NB4 (cell line): ENCODE measurements at regions not wholly inside any gene's neighbourhood (a gene's known extent, or its start where the extent isn't known, plus 50 kb on each side); places are given as distances from the start of the nearest gene placed in this dataset.

ENCODE experiments used
- MYC ChIP-seq: IDR thresholded peaks from 2 replicates; pipeline ENCODE4 v1.6.1; 2011; ENCODE audit warnings: low read depth, low read length
- TF ChIP-seq, protein P1 (sequence below): IDR thresholded peaks from one replicate; pipeline ENCODE4 v1.5.1; 2012; ENCODE audit warnings: low read depth, low read length

DNA sequence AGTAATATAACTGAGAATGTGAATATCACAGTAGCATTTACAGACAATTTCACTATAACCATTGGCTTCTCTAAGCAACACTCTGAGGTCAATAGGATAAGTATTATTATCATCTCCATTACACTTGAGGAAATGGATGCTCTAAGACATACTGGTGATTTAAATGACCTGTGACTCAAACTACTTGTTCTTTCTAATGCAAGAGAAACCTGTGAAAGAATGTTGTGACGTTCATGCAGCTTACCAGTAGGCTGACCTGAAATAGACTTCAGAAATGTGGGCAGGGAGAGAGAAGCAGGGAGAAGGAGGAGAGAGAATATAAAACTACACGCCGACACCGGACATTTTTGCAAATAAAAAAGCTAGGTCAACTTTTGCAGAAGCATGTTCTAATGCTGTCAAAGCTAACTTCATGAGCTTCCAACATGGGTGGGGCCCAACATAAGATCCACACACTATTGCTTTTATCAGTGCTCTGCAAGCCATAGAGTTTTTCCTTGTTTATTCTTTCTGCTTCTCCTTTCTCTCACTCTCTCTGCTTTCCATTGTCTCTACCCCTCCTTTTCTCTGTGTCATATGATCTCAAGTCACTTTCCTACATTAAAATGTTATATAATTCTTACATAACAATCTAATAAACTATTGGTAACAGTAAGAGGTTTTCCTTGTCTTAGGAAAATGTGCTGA is 217.6 kb upstream of the FN1 start:
- TF ChIP-seq, protein P1, sequence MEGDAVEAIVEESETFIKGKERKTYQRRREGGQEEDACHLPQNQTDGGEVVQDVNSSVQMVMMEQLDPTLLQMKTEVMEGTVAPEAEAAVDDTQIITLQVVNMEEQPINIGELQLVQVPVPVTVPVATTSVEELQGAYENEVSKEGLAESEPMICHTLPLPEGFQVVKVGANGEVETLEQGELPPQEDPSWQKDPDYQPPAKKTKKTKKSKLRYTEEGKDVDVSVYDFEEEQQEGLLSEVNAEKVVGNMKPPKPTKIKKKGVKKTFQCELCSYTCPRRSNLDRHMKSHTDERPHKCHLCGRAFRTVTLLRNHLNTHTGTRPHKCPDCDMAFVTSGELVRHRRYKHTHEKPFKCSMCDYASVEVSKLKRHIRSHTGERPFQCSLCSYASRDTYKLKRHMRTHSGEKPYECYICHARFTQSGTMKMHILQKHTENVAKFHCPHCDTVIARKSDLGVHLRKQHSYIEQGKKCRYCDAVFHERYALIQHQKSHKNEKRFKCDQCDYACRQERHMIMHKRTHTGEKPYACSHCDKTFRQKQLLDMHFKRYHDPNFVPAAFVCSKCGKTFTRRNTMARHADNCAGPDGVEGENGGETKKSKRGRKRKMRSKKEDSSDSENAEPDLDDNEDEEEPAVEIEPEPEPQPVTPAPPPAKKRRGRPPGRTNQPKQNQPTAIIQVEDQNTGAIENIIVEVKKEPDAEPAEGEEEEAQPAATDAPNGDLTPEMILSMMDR, result no peak
- TF ChIP-seq MYC, result no peak
